ENCODE measurements at regions not wholly inside any gene's neighbourhood (a gene's known extent, or its start where the extent isn't known, plus 50 kb on each side); places are given as distances from the start of the nearest gene placed in this dataset.

- no peak overlapping the region for H3K27ac Mint-ChIP-seq
- no peaks in the 10 kb centered on the region for H3K9me3 Mint-ChIP-seq (ENCODE audit: insufficient read depth)
- no peak for ATAC-seq
- H3K36me3 Mint-ChIP-seq (ENCODE audit: low read depth) = no peaks in the 10 kb centered on the region
- no peak for DNase-seq
- POLR2A ChIA-PET = no interaction called here
- CTCF ChIA-PET = no interaction called here
- H3K4me3 Mint-ChIP-seq = no peak overlapping the region
- H3K4me1 Mint-ChIP-seq (ENCODE audit: low read depth) = no peaks in the 10 kb centered on the region
- no peaks in the 10 kb centered on the region for H3K27me3 Mint-ChIP-seq (ENCODE audit: low read depth)
Observed at GRCh38 chr17:72175787-72176515, 55.1 kb downstream of the SOX9 start.

DNA sequence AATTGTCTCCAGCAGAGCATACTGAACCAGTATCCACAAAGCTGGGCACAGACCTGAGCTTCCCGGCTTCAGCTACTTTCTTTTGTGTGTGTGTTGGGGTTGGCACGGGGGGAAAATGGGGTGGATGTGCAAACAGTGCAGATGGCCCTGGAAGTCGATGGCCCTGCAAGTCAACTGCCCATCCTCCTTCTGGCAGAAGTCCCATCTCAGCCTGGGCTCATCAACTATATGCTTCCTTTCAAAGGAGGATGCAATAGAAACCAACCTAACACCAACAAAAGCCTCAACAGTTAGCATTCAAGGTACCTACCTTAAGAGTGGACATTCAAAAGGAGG is 55.7 kb downstream of the SOX9 start:
- H3K27me3 Mint-ChIP-seq (ENCODE audit: low read depth) = no peaks in the 10 kb centered on the region
- no peaks in the 10 kb centered on the region for H3K36me3 Mint-ChIP-seq (ENCODE audit: low read depth)
- CTCF ChIA-PET = no interaction called here

GRCh38 chr17:72176951-72177660 is 56.3 kb downstream of the SOX9 start:
- H3K4me1 Mint-ChIP-seq (ENCODE audit: low read depth) = no peaks in the 10 kb centered on the region

More for the DNA sequence above, 55.7 kb downstream of the SOX9 start:
- no peaks in the 10 kb centered on the region for H3K4me1 Mint-ChIP-seq (ENCODE audit: low read depth)
- H3K4me3 Mint-ChIP-seq = no peak overlapping the region
- POLR2A ChIA-PET = no interaction called here
- H3K27ac Mint-ChIP-seq = no peak overlapping the region
- ATAC-seq = no peak
- H3K9me3 Mint-ChIP-seq (ENCODE audit: insufficient read depth) = no peaks in the 10 kb centered on the region
- DNase-seq = no peak

DNA sequence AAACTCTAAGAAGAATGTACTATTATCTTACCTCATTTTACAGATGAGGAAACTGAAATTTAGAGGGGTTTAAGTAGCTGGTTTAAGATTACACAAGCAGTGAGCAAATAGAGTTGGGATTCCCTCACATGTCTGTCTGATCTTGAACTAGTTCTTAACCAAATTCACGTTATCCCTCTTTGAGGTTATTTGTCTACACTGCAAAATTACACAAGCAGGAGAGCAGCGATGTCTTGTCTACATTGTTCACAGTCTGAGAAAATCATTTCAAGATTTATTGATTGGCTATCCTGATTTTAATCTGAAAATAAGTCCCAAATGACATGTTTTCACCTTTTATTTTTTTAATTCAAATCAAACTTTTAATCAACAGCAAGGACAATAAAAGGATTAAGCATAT is 56.9 kb downstream of the SOX9 start:
- H3K36me3 Mint-ChIP-seq (ENCODE audit: low read depth) = no peaks in the 10 kb centered on the region
- H3K27me3 Mint-ChIP-seq (ENCODE audit: low read depth) = no peaks in the 10 kb centered on the region
- H3K4me3 Mint-ChIP-seq = no peak overlapping the region
- H3K27ac Mint-ChIP-seq = no peak overlapping the region
- no peaks in the 10 kb centered on the region for H3K9me3 Mint-ChIP-seq (ENCODE audit: insufficient read depth)
- POLR2A ChIA-PET = no interaction called here
- DNase-seq = no peak
- CTCF ChIA-PET = no interaction called here
- no peak for ATAC-seq
- no peaks in the 10 kb centered on the region for H3K4me1 Mint-ChIP-seq (ENCODE audit: low read depth)

More at GRCh38 chr17:72176951-72177660, 56.3 kb downstream of the SOX9 start:
- DNase-seq (no peak), ATAC-seq (no peak)
- ChIA-PET POLR2A (no interaction called here), CTCF (no interaction called here)
- H3K36me3 Mint-ChIP-seq (ENCODE audit: low read depth) = no peaks in the 10 kb centered on the region
- no peak overlapping the region for H3K4me3 Mint-ChIP-seq
- H3K27me3 Mint-ChIP-seq (ENCODE audit: low read depth) = no peaks in the 10 kb centered on the region
- no peak overlapping the region for H3K27ac Mint-ChIP-seq
- H3K9me3 Mint-ChIP-seq (ENCODE audit: insufficient read depth) = no peaks in the 10 kb centered on the region

DNA sequence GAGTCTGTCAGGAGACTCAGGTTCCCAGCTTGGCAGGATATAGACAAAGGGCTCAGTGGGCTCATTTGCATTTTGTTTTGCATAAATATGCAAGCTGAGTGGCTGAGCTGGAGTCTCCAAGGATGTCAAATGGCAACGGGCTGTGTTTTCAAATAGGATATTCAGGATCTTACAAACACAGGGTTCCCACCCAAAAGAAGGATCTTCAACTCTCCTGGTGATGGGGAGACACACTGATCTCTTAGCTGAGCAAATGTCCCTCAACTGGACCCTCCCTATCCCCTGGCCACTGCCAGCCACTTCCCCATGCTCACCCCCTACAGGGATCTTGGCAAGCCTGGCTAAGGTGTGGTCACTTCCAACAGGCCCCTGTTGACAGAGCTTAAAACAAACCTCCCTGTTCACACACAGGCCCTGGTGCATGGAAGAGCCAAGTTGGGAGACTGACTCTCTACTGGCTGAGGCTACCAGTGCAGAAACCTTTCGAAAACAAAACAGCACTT is 61.6 kb downstream of the SOX9 start:
- CTCF ChIA-PET = no interaction called here

DNA sequence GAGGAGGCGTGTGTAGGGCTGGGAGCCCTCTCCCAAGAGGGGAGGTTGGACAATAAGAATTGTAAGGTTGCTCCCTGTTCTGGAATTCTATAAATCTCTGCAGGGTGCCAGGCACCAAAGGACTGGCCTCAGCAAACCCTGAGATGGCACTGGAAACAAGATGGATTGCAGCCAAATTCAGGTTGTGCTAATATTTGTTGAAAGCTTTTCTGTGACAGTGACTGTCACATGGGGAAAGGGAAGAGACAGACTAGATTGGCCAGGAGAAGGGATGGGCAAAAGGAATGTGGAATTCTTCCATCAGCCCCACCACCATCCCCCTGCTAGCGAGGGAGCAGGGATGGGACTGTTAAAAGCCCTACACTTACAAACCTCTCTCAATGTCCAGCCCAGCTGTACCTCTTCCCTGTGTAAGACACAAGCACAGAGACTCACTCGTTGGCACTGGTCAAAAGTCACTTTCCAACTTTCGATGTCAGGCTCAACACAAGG is 62.4 kb downstream of the SOX9 start:
- Mint-ChIP-seq H3K4me3 (no peak overlapping the region), H3K9me3 (ENCODE audit: insufficient read depth) (no peaks in the 10 kb centered on the region), H3K4me1 (ENCODE audit: low read depth) (no peaks in the 10 kb centered on the region), H3K36me3 (ENCODE audit: low read depth) (no peaks in the 10 kb centered on the region), H3K27me3 (ENCODE audit: low read depth) (no peaks in the 10 kb centered on the region), H3K27ac (no peak overlapping the region)
- DNase-seq (no peak), ATAC-seq (no peak)
- POLR2A ChIA-PET = no interaction called here
- CTCF ChIA-PET = no interaction called here

More for the DNA sequence above, 61.6 kb downstream of the SOX9 start:
- Mint-ChIP-seq H3K27ac (no peak overlapping the region), H3K4me3 (no peak overlapping the region), H3K36me3 (ENCODE audit: low read depth) (no peaks in the 10 kb centered on the region), H3K4me1 (ENCODE audit: low read depth) (no peaks in the 10 kb centered on the region), H3K27me3 (ENCODE audit: low read depth) (no peaks in the 10 kb centered on the region), H3K9me3 (ENCODE audit: insufficient read depth) (no peaks in the 10 kb centered on the region)
- DNase-seq (no peak), ATAC-seq (no peak)
- POLR2A ChIA-PET = no interaction called here

- no peaks in the 10 kb centered on the region for H3K27me3 Mint-ChIP-seq (ENCODE audit: low read depth)
- no peak overlapping the region for H3K4me3 Mint-ChIP-seq
- H3K27ac Mint-ChIP-seq = no peak overlapping the region
- no peaks in the 10 kb centered on the region for H3K4me1 Mint-ChIP-seq (ENCODE audit: low read depth)
- no peak for ATAC-seq
- H3K36me3 Mint-ChIP-seq (ENCODE audit: low read depth) = no peaks in the 10 kb centered on the region
- DNase-seq = no peak
- ChIA-PET POLR2A (no interaction called here), CTCF (no interaction called here)
- H3K9me3 Mint-ChIP-seq (ENCODE audit: insufficient read depth) = no peaks in the 10 kb centered on the region
Observed at GRCh38 chr17:72184805-72185204, 64.0 kb downstream of the SOX9 start.

DNA sequence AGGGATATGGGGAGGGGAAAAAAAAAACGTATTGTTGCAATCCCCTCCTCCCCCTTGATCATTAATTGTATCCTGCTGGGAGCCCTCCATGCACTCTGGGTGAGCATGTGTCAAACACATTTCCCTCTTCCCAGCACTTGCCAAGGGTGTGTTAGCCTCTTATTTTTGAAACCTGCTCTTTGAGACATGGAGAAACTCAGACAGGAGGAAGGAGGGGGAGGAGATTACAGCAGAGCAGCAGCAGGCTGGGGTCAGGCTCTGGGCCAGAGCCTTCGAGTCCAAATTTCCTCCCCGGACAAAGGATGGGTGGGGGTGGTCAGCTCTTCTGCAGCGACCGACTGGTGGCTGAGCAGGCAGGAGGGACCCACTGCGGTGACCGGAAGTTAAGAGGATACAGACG is 64.7 kb downstream of the SOX9 start:
- H3K36me3 Mint-ChIP-seq (ENCODE audit: low read depth) = no peaks in the 10 kb centered on the region
- ATAC-seq = no peak
- no peaks in the 10 kb centered on the region for H3K4me1 Mint-ChIP-seq (ENCODE audit: low read depth)
- ChIA-PET POLR2A (no interaction called here), CTCF (no interaction called here)
- H3K4me3 Mint-ChIP-seq = no peak overlapping the region
- no peaks in the 10 kb centered on the region for H3K27me3 Mint-ChIP-seq (ENCODE audit: low read depth)
- no peak overlapping the region for H3K27ac Mint-ChIP-seq
- H3K9me3 Mint-ChIP-seq (ENCODE audit: insufficient read depth) = peaks cover 7% of the 10 kb centered on the region
- DNase-seq = no peak

- H3K4me1 Mint-ChIP-seq (ENCODE audit: low read depth) = no peaks in the 10 kb centered on the region
- ATAC-seq = no peak
- no peak overlapping the region for H3K4me3 Mint-ChIP-seq
- ChIA-PET POLR2A (no interaction called here), CTCF (no interaction called here)
- peaks cover 8% of the 10 kb centered on the region for H3K9me3 Mint-ChIP-seq (ENCODE audit: insufficient read depth)
- H3K36me3 Mint-ChIP-seq (ENCODE audit: low read depth) = no peaks in the 10 kb centered on the region
- H3K27ac Mint-ChIP-seq = no peak overlapping the region
- no peaks in the 10 kb centered on the region for H3K27me3 Mint-ChIP-seq (ENCODE audit: low read depth)
- DNase-seq = no peak
Observed at GRCh38 chr17:72187556-72187955, 66.7 kb downstream of the SOX9 start.

DNA sequence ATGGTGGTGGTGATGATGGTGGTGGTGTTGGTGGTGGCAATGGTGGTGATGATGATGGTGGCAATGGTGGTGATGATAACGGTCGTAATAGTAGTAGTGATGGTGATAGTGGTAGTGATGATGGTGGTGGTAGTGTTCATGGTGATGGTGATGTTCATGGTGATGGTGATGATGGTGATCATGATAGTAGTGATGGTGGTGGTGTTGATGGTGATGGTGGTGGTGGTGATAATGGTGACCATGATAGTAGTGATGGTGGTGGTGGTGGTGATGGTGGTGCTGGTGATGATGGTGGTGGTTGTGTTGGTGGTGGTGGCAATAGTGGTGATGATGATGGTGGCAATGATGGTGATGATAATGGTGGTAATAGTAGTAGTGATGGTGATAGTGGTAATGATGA is 68.0 kb downstream of the SOX9 start:
- no peak for ATAC-seq
- ChIA-PET CTCF (no interaction called here), POLR2A (no interaction called here)

DNA sequence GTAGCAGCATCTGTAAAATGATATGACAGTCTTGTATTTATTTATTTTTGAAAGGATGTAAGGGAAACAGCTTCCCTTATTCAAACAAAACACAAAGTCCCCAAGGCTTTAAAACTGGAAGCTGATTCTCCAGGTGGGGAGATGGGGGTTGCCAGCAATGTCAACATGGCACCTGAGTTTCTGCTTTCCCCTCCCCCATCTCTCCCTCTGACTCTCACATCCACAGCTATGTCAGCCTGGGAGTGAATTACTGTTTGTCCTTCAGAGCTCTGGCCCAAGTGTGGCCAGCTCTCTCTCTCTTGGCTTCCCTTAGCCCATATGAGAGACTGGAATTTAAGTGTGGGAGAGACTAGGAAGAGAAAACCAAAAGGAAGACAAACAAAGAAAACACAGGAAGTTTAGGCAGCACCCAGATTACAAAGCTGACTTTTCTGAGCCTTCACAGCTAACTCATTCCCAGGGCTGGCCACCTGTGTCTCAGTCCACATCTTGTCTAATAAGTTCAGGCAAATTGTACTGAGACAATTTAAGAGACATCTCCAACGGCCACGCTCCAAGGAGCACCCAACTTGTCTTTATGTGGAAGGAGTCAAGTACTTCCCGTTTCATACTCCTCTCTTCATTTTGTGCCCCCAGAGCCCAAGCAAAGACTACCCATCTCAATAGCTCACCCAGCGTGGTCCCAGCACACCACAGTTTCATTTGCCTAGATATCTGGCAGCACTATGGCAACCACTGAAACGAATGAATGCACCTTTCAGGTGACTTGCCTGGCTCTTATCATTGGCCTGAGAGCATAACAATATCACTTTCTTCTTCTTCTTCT is 69.2 kb downstream of the SOX9 start:
- H3K27ac Mint-ChIP-seq = no peak overlapping the region

More for the DNA sequence above, 68.0 kb downstream of the SOX9 start:
- Mint-ChIP-seq H3K27ac (no peak overlapping the region), H3K9me3 (ENCODE audit: insufficient read depth) (peaks cover 8% of the 10 kb centered on the region), H3K4me3 (no peak overlapping the region), H3K27me3 (ENCODE audit: low read depth) (no peaks in the 10 kb centered on the region), H3K36me3 (ENCODE audit: low read depth) (no peaks in the 10 kb centered on the region), H3K4me1 (ENCODE audit: low read depth) (no peaks in the 10 kb centered on the region)
- DNase-seq = no peak

DNA sequence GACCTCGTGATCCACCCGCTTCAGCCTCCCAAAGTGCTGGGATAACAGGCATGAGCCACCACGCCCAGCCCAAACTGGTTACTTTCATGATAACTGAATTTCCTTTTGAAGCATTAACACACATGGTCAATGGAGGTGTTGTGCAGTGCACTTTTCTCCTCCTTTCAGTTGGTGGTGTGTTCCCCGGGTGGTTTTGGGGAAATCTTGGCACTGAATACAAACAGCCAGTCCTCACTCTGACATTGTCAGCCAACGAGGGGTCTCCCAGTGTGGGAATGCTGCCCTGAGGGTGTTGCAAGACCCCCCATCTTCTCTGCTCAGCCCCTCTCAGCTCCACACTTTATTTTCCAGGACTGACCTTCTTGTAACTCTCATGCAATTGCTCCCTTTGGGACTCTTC is 70.5 kb downstream of the SOX9 start:
- ATAC-seq = no peak

More for the DNA sequence above, 69.2 kb downstream of the SOX9 start:
- DNase-seq (no peak), ATAC-seq (no peak)
- CTCF ChIA-PET = no interaction called here
- H3K36me3 Mint-ChIP-seq (ENCODE audit: low read depth) = no peaks in the 10 kb centered on the region
- H3K9me3 Mint-ChIP-seq (ENCODE audit: insufficient read depth) = peaks cover 8% of the 10 kb centered on the region
- POLR2A ChIA-PET = no interaction called here
- H3K27me3 Mint-ChIP-seq (ENCODE audit: low read depth) = no peaks in the 10 kb centered on the region
- no peaks in the 10 kb centered on the region for H3K4me1 Mint-ChIP-seq (ENCODE audit: low read depth)
- no peak overlapping the region for H3K4me3 Mint-ChIP-seq

More for the DNA sequence above, 70.5 kb downstream of the SOX9 start:
- CTCF ChIA-PET = no interaction called here
- no peak overlapping the region for H3K27ac Mint-ChIP-seq
- H3K36me3 Mint-ChIP-seq (ENCODE audit: low read depth) = no peaks in the 10 kb centered on the region
- no peaks in the 10 kb centered on the region for H3K4me1 Mint-ChIP-seq (ENCODE audit: low read depth)
- DNase-seq = no peak
- H3K4me3 Mint-ChIP-seq = no peak overlapping the region
- POLR2A ChIA-PET = no interaction called here
- H3K9me3 Mint-ChIP-seq (ENCODE audit: insufficient read depth) = peaks cover 8% of the 10 kb centered on the region
- H3K27me3 Mint-ChIP-seq (ENCODE audit: low read depth) = no peaks in the 10 kb centered on the region
